ENCODE measurements at regions not wholly inside any gene's neighbourhood (a gene's known extent, or its start where the extent isn't known, plus 50 kb on each side); places are given as distances from the start of the nearest gene placed in this dataset.

DNA sequence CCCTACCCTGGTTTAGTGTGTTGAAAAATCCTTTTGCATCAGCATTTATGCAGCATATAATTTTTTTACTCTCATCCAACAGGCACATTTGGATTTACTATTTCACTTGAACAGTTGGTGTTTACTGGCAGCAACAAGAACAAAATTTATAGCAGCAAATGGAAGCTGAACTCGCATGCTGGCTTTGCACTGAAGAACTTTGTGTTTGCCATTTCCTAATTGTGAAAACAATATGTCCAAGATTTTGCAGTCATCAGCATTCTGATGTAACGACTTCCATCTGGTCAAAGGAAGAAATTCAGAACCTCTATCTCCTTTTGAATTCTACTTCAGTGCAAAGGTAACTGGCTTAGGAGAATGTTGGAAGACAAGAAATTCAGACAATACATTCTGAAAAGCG lies 131.0 kb downstream of the DLEU7 start:
- no peak for TF ChIP-seq CTCF (conservative IDR thresholded peaks at IDR 0.05; ENCODE audit: low read depth, low read length)
- TF ChIP-seq MAZ (IDR thresholded peaks at IDR 0.05; ENCODE audit: borderline replicate concordance, low read depth, low read length) = no peak
- no peak for TF ChIP-seq SMC3 (IDR thresholded peaks at IDR 0.05; ENCODE audit: low read depth, low read length)
- no peak for TF ChIP-seq POLR2A (IDR thresholded peaks at IDR 0.05; ENCODE audit: low read depth, low read length)
- TF ChIP-seq FOS (IDR thresholded peaks at IDR 0.05; ENCODE audit: low read depth, low read length) = no peak
- no peak for TF ChIP-seq RAD21 (IDR thresholded peaks at IDR 0.05; ENCODE audit: low read length)
